ENCODE measurements at regions not wholly inside any gene's neighbourhood (a gene's known extent, or its start where the extent isn't known, plus 50 kb on each side); places are given as distances from the start of the nearest gene placed in this dataset.

- Histone ChIP-seq H4K20me1 (ENCODE audit: low read length) (no peaks in the 10 kb centered on the region), H3K4me1 (ENCODE audit: insufficient read depth, low read length) (peaks cover 10% of the 10 kb centered on the region; the same call in 1 of the 2 replicates), H3K4me3 (ENCODE audit: low read length) (no peak overlapping the region), H3K9me3 (ENCODE audit: low read length) (no peaks in the 10 kb centered on the region), H3K9me2 (replicated peaks; ENCODE audit: low read length) (no peaks in the 10 kb centered on the region), H3K27me3 (ENCODE audit: low read length) (no peaks in the 10 kb centered on the region), H3K9ac (ENCODE audit: low read length) (no peak overlapping the region), H2AFZ (ENCODE audit: low read length) (no peak overlapping the region), H3K27ac (ENCODE audit: low read length) (no peak overlapping the region), H3K4me2 (ENCODE audit: low read length) (no peak overlapping the region), H3K79me2 (ENCODE audit: low read length) (no peaks in the 10 kb centered on the region), H3F3A (ENCODE audit: low read length, unreplicated experiment) (no peaks in the 10 kb centered on the region), H3K36me3 (ENCODE audit: low read depth, low read length) (no peaks in the 10 kb centered on the region)
- DNase-seq (no peak), ATAC-seq (no peak)
- CTCF ChIA-PET: no interaction called here
- intact Hi-C loops (cut with micrococcal nuclease): no loop called here
- POLR2A ChIA-PET (ENCODE audit: unreplicated experiment): no interaction called here
- no TSS peak for BruUV-seq (replicated peaks)
- TF ChIP-seq EZH2phosphoT487 (IDR thresholded peaks at IDR 0.05; ENCODE audit: borderline replicate concordance, low read length) (no peak), CTCF (conservative IDR thresholded peaks at IDR 0.05; ENCODE audit: low read depth, low read length) (no peak), EZH2 (IDR thresholded peaks at IDR 0.05; ENCODE audit: low read length, unreplicated experiment) (no peak)
Observed at GRCh38 chr6:137696765-137697164, 170.3 kb upstream of the TNFAIP3 start.

GRCh38 chr6:137697267-137697938 is 169.7 kb upstream of the TNFAIP3 start:
- H2AFZ ChIP-seq (ENCODE audit: low read length): no peak overlapping the region
- H3K9me3 ChIP-seq (ENCODE audit: low read length): no peaks in the 10 kb centered on the region
- H3K4me2 ChIP-seq (ENCODE audit: low read length): no peak overlapping the region
- no peaks in the 10 kb centered on the region for H4K20me1 ChIP-seq (ENCODE audit: low read length)
- no peak overlapping the region for H3K4me3 ChIP-seq (ENCODE audit: low read length)
- H3K9me2 ChIP-seq (replicated peaks; ENCODE audit: low read length): no peaks in the 10 kb centered on the region
- ChIA-PET CTCF (no interaction called here), POLR2A (ENCODE audit: unreplicated experiment) (no interaction called here)
- ATAC-seq: no peak
- DNase-seq: peak; percentile 17
- no peak overlapping the region for H3K27ac ChIP-seq (ENCODE audit: low read length)
- H3K9ac ChIP-seq (ENCODE audit: low read length): no peak overlapping the region
- intact Hi-C loops (cut with micrococcal nuclease): no loop called here
- no peaks in the 10 kb centered on the region for H3K79me2 ChIP-seq (ENCODE audit: low read length)
- H3K4me1 ChIP-seq (ENCODE audit: insufficient read depth, low read length): peaks cover 10% of the 10 kb centered on the region; the same call in 1 of the 2 replicates
- H3K36me3 ChIP-seq (ENCODE audit: low read depth, low read length): no peaks in the 10 kb centered on the region
- H3F3A ChIP-seq (ENCODE audit: low read length, unreplicated experiment): no peaks in the 10 kb centered on the region
- TF ChIP-seq EZH2 (IDR thresholded peaks at IDR 0.05; ENCODE audit: low read length, unreplicated experiment) (no peak), EZH2phosphoT487 (IDR thresholded peaks at IDR 0.05; ENCODE audit: borderline replicate concordance, low read length) (no peak), CTCF (conservative IDR thresholded peaks at IDR 0.05; ENCODE audit: low read depth, low read length) (no peak)
- H3K27me3 ChIP-seq (ENCODE audit: low read length): no peaks in the 10 kb centered on the region
- no TSS peak for BruUV-seq (replicated peaks)

- H3K9me2 ChIP-seq (replicated peaks; ENCODE audit: low read length): no peaks in the 10 kb centered on the region
- ChIA-PET POLR2A (ENCODE audit: unreplicated experiment) (interaction anchor here (0.5 kb wide), 1 partner anchor 1139 kb away, joined by 3 read pairs; no protein-coding TSS in a partner anchor), CTCF (interaction anchor here (0.8 kb wide), 1 partner anchor 9 kb away, joined by 3 read pairs; no protein-coding TSS in a partner anchor)
- H3K9ac ChIP-seq (ENCODE audit: low read length): no peak overlapping the region
- H3K4me2 ChIP-seq (ENCODE audit: low read length): no peak overlapping the region
- ATAC-seq: no peak
- TF ChIP-seq EZH2phosphoT487 (IDR thresholded peaks at IDR 0.05; ENCODE audit: borderline replicate concordance, low read length) (no peak), CTCF (conservative IDR thresholded peaks at IDR 0.05; ENCODE audit: low read depth, low read length) (no peak)
- no peaks in the 10 kb centered on the region for H3K27me3 ChIP-seq (ENCODE audit: low read length)
- H4K20me1 ChIP-seq (ENCODE audit: low read length): no peaks in the 10 kb centered on the region
- no peaks in the 10 kb centered on the region for H3K79me2 ChIP-seq (ENCODE audit: low read length)
- no TSS peak for BruUV-seq (replicated peaks)
- H3F3A ChIP-seq (ENCODE audit: low read length, unreplicated experiment): no peaks in the 10 kb centered on the region
- no peak overlapping the region for H3K4me3 ChIP-seq (ENCODE audit: low read length)
- H2AFZ ChIP-seq (ENCODE audit: low read length): no peak overlapping the region
- DNase-seq: no peak
- H3K27ac ChIP-seq (ENCODE audit: low read length): no peak overlapping the region
- H3K9me3 ChIP-seq (ENCODE audit: low read length): no peaks in the 10 kb centered on the region
- peaks cover 10% of the 10 kb centered on the region; the same call in 1 of the 2 replicates for H3K4me1 ChIP-seq (ENCODE audit: insufficient read depth, low read length)
- intact Hi-C loops (cut with micrococcal nuclease): no loop called here
- H3K36me3 ChIP-seq (ENCODE audit: low read depth, low read length): no peaks in the 10 kb centered on the region
Observed at GRCh38 chr6:137698636-137699030, 168.4 kb upstream of the TNFAIP3 start.

All from PC-3 (cell line).